Naive thymus-derived CD8-positive, alpha-beta T cell (primary cell): ENCODE measurements at regions not wholly inside any gene's neighbourhood (a gene's known extent, or its start where the extent isn't known, plus 50 kb on each side); places are given as distances from the start of the nearest gene placed in this dataset.

Source experiments
- ATAC-seq, 2 donors: fragments of 150-1000 bp; cut with Tn5 transposase in 1 of 2; sonication (Bioruptor Pico), chemical (Tn5 transposase) in 1 of 2; 1 replicate in 1 of 2; 2 replicates in 1 of 2; pipeline ENCODE4 v1.10.0; 2021; ENCODE audit warnings: mild to moderate bottlenecking in 2 of 2, moderate library complexity in 2 of 2
- POLR2A ChIA-PET: fragments of 350-600 bp; sonication (Branson Sonifier 250); formaldehyde crosslinking; loops from one replicate; lab custom pipeline; 2021; ENCODE audit warnings: antibody characterized with exemption; lab: Charles Lee
- DNase-seq, 10 donors: peaks; one replicate each; pipeline versions ENCODE4 v3.0.0 to v3.0.0-alpha.2; 2020 to 2022
- H3K27ac Mint-ChIP-seq, 10 donors: one replicate each; pipeline ENCODE4 v1.8.0; 2020 to 2022; ENCODE audit warnings: mild to moderate bottlenecking in 10 of 10, mixed read lengths in 10 of 10, moderate library complexity in 4 of 10, inconsistent platforms in 1 of 10
- H3K27me3 Mint-ChIP-seq, 5 donors: one replicate each; pipeline ENCODE4 v1.8.0; 2021 to 2022; ENCODE audit warnings: mixed read lengths in 5 of 5
- H3K36me3 Mint-ChIP-seq, 3 donors: one replicate each; pipeline ENCODE4 v1.8.0; 2020 to 2022; ENCODE audit warnings: mixed read lengths in 3 of 3, mild to moderate bottlenecking in 2 of 3, inconsistent platforms in 1 of 3
- H3K4me1 Mint-ChIP-seq, 4 donors: one replicate each; pipeline ENCODE4 v1.8.0; 2021 to 2022; ENCODE audit warnings: mixed read lengths in 4 of 4
- H3K4me3 Mint-ChIP-seq, 10 donors: one replicate each; pipeline ENCODE4 v1.8.0; 2020 to 2022; ENCODE audit warnings: mild to moderate bottlenecking in 10 of 10, mixed read lengths in 10 of 10, moderate library complexity in 6 of 10, inconsistent platforms in 1 of 10
- H3K9me3 Mint-ChIP-seq, 9 donors: one replicate each; pipeline ENCODE4 v1.8.0; 2020 to 2022; ENCODE audit warnings: mixed read lengths in 9 of 9, mild to moderate bottlenecking in 3 of 9, inconsistent platforms in 1 of 9, moderate library complexity in 1 of 9

DNA sequence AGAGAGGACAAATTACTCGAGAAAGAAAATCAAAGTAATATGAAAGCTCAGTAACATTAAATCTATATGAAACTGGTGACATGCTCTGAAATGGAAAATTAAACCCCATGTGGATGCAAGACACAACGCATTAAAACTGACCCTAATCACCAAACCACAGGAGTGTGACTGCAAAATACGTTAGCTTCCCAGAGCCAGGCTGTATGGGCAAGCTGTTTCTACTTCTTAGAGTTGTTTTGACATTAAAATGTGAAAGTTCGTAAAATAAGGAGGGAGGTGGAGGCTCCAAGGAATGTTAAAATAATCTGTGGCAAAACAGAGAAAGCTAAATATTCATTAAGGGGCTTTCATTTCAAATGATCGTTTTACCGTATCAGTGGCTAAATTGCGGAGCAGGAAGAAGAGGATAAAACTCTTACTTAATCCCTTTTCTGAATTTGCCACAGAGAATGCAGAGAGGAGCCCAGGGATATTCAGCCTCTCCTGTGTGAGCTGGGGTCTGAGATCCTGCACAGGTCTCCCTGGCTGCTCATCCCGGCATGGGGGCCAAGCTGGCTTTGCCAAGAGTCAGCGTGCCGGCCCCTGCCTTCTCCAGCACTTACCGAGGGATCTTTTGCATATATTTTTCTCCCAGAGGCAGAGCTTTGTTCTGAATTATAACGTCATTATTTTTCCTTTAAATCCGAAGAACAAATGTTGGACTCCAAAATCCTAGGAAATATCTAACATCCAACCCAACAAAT, 239.8 kb upstream of the THBS1 start:
- H3K4me3 Mint-ChIP-seq, result no peak overlapping the region
- DNase-seq (no peak), ATAC-seq (no peak)
- peaks cover 0 to 2% (median 0%) of the 10 kb centered on the region in 4 donors for H3K4me1 Mint-ChIP-seq
- peak overlapping the region in 1 of 10 donors; percentile 69 for H3K27ac Mint-ChIP-seq
- H3K9me3 Mint-ChIP-seq, result peaks cover 0 to 20% (median 4%) of the 10 kb centered on the region in 9 donors
- POLR2A ChIA-PET, result no interaction called here
- H3K27me3 Mint-ChIP-seq, result peaks cover 0 to 4% (median 0%) of the 10 kb centered on the region in 5 donors
- H3K36me3 Mint-ChIP-seq, result peaks cover 0 to 19% (median 7%) of the 10 kb centered on the region in 3 donors

DNA sequence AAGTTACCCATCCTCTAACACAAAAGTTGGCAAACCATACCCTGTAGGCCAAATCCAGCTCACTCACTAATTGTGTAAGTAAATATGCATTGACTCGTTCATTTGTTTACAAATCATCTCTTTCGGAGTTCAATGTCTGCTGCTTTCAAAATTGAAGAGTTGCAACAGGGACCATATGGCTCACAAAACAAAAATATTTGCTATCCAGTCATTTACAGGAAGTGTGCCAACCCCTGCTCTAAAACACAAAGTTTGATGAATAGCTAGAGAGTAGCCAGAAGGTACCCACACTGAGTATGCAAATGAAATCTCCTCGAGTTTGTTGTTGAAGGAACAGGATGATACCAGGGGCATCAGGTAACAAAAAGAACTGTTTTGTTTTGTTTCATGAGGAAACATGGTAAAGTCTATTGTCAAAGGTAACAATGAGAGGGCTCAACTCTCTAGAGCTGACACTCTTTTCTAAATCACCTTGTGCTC, 236.2 kb upstream of the THBS1 start:
- DNase-seq (no peak), ATAC-seq (no peak)
- Mint-ChIP-seq H3K27me3 (peaks cover 0 to 2% (median 0%) of the 10 kb centered on the region in 5 donors), H3K36me3 (peaks cover 0 to 19% (median 7%) of the 10 kb centered on the region in 3 donors), H3K4me3 (no peak overlapping the region), H3K9me3 (peaks cover 0 to 20% (median 4%) of the 10 kb centered on the region in 9 donors), H3K27ac (no peak overlapping the region), H3K4me1 (peaks cover 0 to 2% (median 0%) of the 10 kb centered on the region in 4 donors)
- POLR2A ChIA-PET, result no interaction called here

DNA sequence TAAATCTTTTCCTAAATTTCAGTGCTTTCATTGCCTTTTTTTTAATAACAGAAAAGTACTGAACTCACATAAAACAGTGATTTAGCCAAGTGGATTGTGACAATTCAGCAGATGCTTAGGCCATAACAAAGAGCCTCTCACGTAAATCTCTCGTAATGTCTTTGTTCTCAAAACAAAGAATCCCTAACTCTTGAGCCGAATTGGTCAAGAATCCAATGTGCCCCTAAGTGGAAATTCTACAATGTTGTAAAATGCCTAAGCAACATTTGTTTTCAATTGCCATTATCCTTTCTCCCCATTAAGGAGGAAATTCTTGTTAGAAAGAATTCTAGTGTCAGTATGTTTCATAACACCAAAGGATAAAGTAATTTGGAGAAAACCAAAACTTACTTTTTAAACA, 235.7 kb upstream of the THBS1 start:
- Mint-ChIP-seq H3K4me3 (no peak overlapping the region), H3K9me3 (peaks cover 0 to 20% (median 4%) of the 10 kb centered on the region in 9 donors), H3K36me3 (peaks cover 0 to 19% (median 7%) of the 10 kb centered on the region in 3 donors), H3K27ac (no peak overlapping the region), H3K27me3 (peaks cover 0 to 2% (median 0%) of the 10 kb centered on the region in 5 donors), H3K4me1 (peaks cover 0 to 2% (median 0%) of the 10 kb centered on the region in 4 donors)
- POLR2A ChIA-PET, result no interaction called here
- DNase-seq, result no peak
- ATAC-seq, result no peak

DNA sequence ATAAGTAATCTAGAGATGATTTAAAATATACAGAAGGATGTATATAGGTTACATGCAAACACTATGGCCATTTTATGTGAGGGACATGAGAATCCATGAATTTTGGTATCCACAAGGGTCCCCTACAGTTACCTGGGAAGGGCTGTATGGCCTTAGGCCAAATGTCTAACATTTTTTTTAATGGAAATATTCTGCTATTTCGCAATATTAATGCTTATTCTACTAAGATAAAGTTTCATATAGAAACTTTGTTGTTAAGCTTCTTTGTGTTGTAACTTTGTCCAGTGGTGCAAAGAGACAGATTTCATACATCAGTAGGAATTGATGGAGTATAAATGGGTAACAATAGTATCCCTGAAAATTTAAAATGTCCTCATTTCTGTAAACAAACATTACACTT, 233.4 kb upstream of the THBS1 start:
- H3K9me3 Mint-ChIP-seq, result peaks cover 0 to 13% (median 4%) of the 10 kb centered on the region in 9 donors
- no peak for ATAC-seq
- H3K27ac Mint-ChIP-seq, result no peak overlapping the region
- POLR2A ChIA-PET, result no interaction called here
- H3K4me1 Mint-ChIP-seq, result no peaks in the 10 kb centered on the region
- peaks cover 0 to 14% (median 7%) of the 10 kb centered on the region in 3 donors for H3K36me3 Mint-ChIP-seq
- no peak overlapping the region for H3K4me3 Mint-ChIP-seq
- DNase-seq, result no peak
- no peaks in the 10 kb centered on the region for H3K27me3 Mint-ChIP-seq

DNA sequence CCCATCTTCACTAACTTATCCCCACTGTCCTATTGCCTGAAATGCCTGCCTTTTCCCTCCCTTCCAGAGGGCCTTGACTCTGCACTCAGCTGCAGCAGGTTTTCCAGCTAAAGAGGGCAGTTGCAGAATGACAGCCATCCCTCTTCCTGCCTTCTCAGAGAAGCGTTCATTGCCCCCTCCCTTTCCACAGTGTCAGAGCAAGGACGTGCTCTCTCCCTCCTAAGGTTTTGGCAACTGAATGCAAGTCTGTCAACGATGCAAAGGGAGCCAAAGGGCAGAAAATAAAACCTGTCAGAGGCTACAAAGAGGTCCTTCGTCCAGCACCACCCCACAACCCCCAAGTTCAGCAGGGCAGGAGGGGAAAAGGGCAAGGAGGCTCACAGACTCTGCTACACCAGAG, 230.1 kb upstream of the THBS1 start:
- DNase-seq (no peak), ATAC-seq (no peak)
- Mint-ChIP-seq H3K9me3 (no peaks in the 10 kb centered on the region), H3K36me3 (no peaks in the 10 kb centered on the region), H3K4me1 (no peaks in the 10 kb centered on the region), H3K4me3 (no peak overlapping the region), H3K27me3 (peaks cover 0 to 2% (median 0%) of the 10 kb centered on the region in 5 donors), H3K27ac (no peak overlapping the region)
- POLR2A ChIA-PET, result no interaction called here

DNA sequence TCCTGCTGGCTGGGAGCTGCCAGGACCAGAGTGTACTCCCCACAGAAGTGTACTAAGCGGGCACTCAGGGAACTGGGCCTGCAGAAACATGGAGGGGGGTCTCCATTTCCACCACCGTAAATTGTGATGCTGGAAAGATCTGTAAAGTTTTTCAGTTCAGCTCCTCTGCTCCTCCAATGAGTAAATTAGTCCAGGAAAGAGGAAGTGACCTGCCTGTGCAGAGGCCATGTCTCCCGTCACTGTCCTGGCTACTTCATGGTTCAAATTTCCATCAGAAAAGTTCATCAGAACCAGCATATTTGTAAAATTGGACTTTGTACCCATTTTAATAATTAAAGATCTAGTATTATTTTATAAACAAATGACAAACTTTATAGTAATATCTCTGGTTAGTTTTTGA, 226.7 kb upstream of the THBS1 start:
- peaks cover 0 to 3% (median 1%) of the 10 kb centered on the region in 5 donors for H3K27me3 Mint-ChIP-seq
- POLR2A ChIA-PET, result no interaction called here

DNA sequence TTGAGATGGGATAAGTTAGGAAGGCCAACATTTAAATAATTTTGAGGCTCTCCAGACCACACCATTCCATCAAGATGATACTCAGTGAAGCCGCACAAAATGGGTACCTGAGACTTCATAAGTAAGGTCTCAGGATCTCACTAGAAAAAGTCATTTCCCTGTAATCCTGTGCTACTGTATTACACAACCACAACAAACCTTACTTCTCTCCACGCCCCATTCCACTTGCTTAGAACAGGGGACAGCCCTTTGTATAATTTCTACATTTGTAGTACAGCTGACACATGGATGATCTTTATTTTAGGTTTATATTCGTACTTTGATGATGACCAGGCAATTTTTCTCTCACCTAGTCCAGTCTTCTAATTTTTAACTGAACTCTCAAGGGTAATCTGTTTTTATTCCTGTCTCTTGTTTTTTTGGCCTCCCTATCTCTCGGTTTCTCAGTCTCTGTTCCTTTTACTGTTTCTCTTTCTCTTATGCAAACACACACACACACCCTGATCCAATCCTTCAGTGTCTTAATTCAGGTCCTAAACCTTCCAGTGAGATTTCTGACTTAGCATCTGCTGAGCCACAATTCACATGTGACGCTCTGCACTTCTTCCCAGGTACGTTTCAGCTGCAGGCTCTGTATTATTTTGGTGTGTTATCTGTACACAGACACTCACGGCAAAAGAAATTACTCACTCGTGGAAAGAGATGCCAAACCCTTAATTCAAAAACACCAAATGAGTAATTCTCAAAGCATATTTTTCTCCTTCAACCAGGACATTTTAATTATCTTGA, 223.2 kb upstream of the THBS1 start:
- POLR2A ChIA-PET, result no interaction called here
- H3K36me3 Mint-ChIP-seq, result peaks cover 0 to 4% (median 0%) of the 10 kb centered on the region in 3 donors
- H3K9me3 Mint-ChIP-seq, result peaks cover 0 to 2% (median 0%) of the 10 kb centered on the region in 9 donors
- H3K27me3 Mint-ChIP-seq, result peaks cover 0 to 7% (median 1%) of the 10 kb centered on the region in 5 donors
- no peak overlapping the region for H3K27ac Mint-ChIP-seq
- no peak for ATAC-seq
- no peak for DNase-seq
- no peaks in the 10 kb centered on the region for H3K4me1 Mint-ChIP-seq
- H3K4me3 Mint-ChIP-seq, result no peak overlapping the region

More for the DNA sequence above, 226.7 kb upstream of the THBS1 start:
- Mint-ChIP-seq H3K27ac (no peak overlapping the region), H3K4me3 (no peak overlapping the region), H3K4me1 (no peaks in the 10 kb centered on the region), H3K36me3 (no peaks in the 10 kb centered on the region), H3K9me3 (no peaks in the 10 kb centered on the region)
- DNase-seq, result no peak
- no peak for ATAC-seq

DNA sequence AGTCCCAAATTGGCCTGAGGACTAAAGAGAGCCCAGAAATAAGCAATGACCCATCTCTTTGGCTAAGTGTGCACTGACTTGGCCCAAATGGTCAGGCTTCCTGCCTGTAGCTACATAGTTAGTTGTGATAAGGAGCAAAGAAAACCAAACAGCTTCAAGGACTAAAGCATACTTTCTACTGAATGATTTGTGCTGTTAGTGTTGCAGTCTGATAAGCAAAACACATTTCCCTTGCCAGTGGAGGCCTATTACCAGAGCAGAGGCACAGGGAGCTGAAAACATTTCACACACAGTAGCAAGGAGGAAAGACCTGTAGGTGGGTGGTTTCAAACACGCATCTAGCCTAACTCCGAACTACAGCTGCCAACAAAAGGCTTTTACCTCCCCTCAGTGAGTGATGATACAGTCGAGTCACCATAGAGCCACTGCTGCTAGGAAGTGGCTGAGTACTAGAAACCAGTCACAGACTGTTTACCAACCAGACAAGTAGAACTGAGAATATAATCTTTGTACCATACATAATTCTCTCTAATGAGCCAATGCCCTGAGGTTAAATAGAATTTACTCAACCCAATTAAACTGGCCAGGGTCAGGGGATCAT, 222.3 kb upstream of the THBS1 start:
- Mint-ChIP-seq H3K36me3 (peaks cover 0 to 4% (median 0%) of the 10 kb centered on the region in 3 donors), H3K4me1 (no peaks in the 10 kb centered on the region), H3K27me3 (peaks cover 0 to 9% (median 2%) of the 10 kb centered on the region in 5 donors), H3K4me3 (no peak overlapping the region), H3K27ac (no peak overlapping the region), H3K9me3 (peaks cover 0 to 2% (median 0%) of the 10 kb centered on the region in 9 donors)
- DNase-seq (no peak), ATAC-seq (no peak)
- POLR2A ChIA-PET, result no interaction called here

DNA sequence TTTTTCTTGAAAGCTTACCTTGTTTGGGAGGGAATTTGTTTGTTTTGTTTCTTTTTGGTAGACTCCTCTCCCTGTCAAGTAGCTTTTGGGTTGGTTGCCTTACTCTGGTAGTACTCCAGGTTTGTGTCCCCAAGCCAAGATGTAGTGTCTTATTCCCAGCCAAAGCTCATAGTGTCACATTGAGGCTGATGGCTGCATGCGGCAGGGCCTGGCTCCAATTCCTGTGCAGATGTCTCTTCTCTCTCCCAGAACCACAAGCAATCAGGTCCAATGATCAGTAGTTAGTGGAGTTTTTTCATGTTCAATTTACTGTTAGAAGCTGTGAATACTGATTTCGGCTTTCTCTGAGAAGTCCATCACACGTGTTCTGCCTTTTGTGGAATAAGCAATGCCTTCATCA, 221.1 kb upstream of the THBS1 start:
- no peak overlapping the region for H3K4me3 Mint-ChIP-seq
- H3K27ac Mint-ChIP-seq, result no peak overlapping the region
- ATAC-seq (no peak), DNase-seq (no peak)
- peaks cover 0 to 2% (median 0%) of the 10 kb centered on the region in 9 donors for H3K9me3 Mint-ChIP-seq
- peaks cover 0 to 13% (median 2%) of the 10 kb centered on the region in 5 donors for H3K27me3 Mint-ChIP-seq
- peaks cover 0 to 4% (median 0%) of the 10 kb centered on the region in 3 donors for H3K36me3 Mint-ChIP-seq
- no peaks in the 10 kb centered on the region for H3K4me1 Mint-ChIP-seq
- POLR2A ChIA-PET, result no interaction called here

DNA sequence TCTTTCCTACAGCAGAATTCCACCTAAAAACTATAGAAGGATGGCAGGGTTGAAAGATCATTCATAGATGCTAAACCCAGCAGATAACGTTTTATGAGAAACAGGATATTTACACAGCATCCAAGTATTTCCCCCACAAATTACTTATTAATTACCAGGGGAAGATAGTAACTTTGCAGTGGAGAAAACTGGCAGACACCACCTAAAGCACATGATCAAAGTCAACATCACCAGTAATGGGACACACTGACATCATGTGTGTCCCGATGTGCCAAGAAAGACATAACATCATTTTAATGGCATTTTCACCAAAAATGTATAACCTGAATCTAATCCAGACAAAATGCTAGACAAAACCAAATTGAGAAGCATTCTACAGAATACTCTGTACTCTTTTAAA, 220.4 kb upstream of the THBS1 start:
- ATAC-seq (no peak), DNase-seq (no peak)
- POLR2A ChIA-PET, result no interaction called here
- Mint-ChIP-seq H3K27me3 (peaks cover 0 to 13% (median 4%) of the 10 kb centered on the region in 5 donors), H3K36me3 (peaks cover 0 to 4% (median 0%) of the 10 kb centered on the region in 3 donors), H3K4me1 (no peaks in the 10 kb centered on the region), H3K9me3 (peaks cover 0 to 2% (median 0%) of the 10 kb centered on the region in 9 donors), H3K4me3 (no peak overlapping the region), H3K27ac (no peak overlapping the region)

DNA sequence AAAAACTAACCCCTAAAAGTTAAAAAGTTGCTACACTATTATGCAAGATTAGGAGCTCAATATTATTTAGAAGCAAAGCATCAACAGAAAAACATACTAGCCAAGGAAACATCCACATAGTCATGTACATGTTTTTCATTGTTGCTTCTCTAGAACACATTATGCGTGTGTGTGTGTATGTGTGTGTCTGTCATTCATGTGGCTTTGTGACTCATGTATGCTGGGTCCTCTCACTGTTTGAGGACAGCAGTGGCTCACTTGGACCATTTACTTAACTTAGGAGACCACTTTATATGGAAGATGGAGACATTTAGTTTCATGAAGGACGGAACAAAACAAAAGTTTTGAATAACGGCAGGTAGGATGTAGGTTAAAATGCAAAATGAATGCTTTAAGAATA, 219.4 kb upstream of the THBS1 start:
- POLR2A ChIA-PET, result no interaction called here
- Mint-ChIP-seq H3K4me1 (no peaks in the 10 kb centered on the region), H3K27me3 (peaks cover 0 to 13% (median 4%) of the 10 kb centered on the region in 5 donors), H3K27ac (no peak overlapping the region), H3K9me3 (peaks cover 0 to 2% (median 0%) of the 10 kb centered on the region in 9 donors), H3K36me3 (peaks cover 0 to 4% (median 0%) of the 10 kb centered on the region in 3 donors), H3K4me3 (no peak overlapping the region)
- no peak for DNase-seq
- ATAC-seq, result no peak

DNA sequence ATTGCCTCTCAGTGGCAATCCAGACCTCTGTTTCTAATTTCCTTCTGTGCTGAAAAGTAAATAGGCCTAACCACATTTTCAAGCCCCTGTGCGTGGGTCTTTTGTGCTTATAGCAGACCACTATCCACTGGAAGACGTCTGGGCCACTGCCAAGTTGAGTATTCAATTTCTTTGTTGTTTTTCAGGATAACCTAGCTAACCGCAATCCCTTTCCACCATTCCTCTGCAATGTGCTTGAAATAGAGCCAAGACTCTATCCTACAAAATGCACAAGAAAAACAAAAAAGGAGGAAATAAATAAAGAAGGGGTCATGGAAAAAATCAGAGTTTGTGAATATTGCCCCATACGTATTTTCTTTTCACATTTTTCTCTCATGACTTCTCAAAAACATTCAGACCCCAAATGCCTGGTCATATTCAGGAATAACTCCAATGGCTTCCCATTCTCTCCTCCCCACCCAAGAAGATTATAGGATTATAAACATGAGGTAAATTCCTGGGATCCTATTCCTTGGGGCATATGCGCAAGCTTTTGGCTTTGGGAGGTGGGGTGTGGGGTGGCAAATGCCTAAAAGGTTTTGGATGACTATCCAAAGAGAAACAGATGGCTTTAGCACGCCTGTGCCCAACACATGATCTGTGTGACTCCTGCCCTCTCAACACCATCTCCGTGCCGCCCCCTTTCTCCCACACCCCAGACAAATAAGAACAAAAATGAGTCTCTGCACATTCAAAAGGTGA, 217.9 kb upstream of the THBS1 start:
- no peak for ATAC-seq
- peaks cover 0 to 4% (median 0%) of the 10 kb centered on the region in 3 donors for H3K36me3 Mint-ChIP-seq
- POLR2A ChIA-PET, result no interaction called here
- no peak overlapping the region for H3K4me3 Mint-ChIP-seq
- H3K27ac Mint-ChIP-seq, result no peak overlapping the region
- H3K4me1 Mint-ChIP-seq, result no peaks in the 10 kb centered on the region
- H3K27me3 Mint-ChIP-seq, result peaks cover 0 to 10% (median 4%) of the 10 kb centered on the region in 5 donors
- peaks cover 0 to 2% (median 0%) of the 10 kb centered on the region in 9 donors for H3K9me3 Mint-ChIP-seq
- no peak for DNase-seq
